Ovary (tissue), 3 donors: ENCODE measurements at regions not wholly inside any gene's neighbourhood (a gene's known extent, or its start where the extent isn't known, plus 50 kb on each side); places are given as distances from the start of the nearest gene placed in this dataset.
"Not testable (repeated sequence)": the region's sequence is repeated elsewhere in the genome, so short reads cannot be mapped to it uniquely, and the experiment has no call there.

Experiments
- EP300 ChIP-seq: sonication (generic); formaldehyde crosslinking; IDR thresholded peaks from one replicate; pipeline ENCODE4 v1.6.1; 2017; ENCODE audit warnings: antibody characterized with exemption
- TF ChIP-seq, protein P1 (sequence below), 3 donors: fragments of 450-650 bp in 2 of 3; fragments of 200-600 bp in 1 of 3; IDR thresholded peaks; one replicate each; pipeline versions ENCODE4 v1.5.1 to v1.8.0; 2016 to 2022; ENCODE audit warnings: antibody characterized with exemption in 3 of 3, mild to moderate bottlenecking in 1 of 3
- donor health status: DM: no; HTN: no; CAD: no.

DNA sequence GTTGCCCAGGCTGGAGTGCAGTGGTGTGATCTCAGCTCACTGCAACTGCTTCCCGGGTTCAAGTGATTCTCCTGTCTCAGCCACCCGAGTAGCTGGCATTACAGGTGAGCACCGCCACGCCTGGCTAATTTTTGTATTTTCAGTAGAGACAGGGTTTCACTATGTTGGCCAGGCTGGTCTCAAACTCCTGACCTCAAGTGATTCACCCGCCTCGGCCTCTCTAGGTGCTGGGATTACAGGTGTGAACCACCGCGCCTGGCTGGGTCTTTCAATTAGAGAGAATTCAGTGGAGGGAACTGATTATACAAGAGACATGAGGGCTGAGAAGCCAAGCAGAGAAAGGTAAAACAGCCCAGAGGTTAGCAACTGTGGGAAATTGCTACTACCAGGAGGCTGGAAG, 78.6 kb upstream of the BRD7 start:
- TF ChIP-seq EP300: not testable (repeated sequence)
- TF ChIP-seq, protein P1, sequence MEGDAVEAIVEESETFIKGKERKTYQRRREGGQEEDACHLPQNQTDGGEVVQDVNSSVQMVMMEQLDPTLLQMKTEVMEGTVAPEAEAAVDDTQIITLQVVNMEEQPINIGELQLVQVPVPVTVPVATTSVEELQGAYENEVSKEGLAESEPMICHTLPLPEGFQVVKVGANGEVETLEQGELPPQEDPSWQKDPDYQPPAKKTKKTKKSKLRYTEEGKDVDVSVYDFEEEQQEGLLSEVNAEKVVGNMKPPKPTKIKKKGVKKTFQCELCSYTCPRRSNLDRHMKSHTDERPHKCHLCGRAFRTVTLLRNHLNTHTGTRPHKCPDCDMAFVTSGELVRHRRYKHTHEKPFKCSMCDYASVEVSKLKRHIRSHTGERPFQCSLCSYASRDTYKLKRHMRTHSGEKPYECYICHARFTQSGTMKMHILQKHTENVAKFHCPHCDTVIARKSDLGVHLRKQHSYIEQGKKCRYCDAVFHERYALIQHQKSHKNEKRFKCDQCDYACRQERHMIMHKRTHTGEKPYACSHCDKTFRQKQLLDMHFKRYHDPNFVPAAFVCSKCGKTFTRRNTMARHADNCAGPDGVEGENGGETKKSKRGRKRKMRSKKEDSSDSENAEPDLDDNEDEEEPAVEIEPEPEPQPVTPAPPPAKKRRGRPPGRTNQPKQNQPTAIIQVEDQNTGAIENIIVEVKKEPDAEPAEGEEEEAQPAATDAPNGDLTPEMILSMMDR (IDR thresholded peaks at IDR 0.05): not testable (repeated sequence)
